Nephron (organoid): ENCODE measurements at regions not wholly inside any gene's neighbourhood (a gene's known extent, or its start where the extent isn't known, plus 50 kb on each side); places are given as distances from the start of the nearest gene placed in this dataset.

Experiments used
- H3K27ac Mint-ChIP-seq, 3 experiments: 2 replicates each; pipeline ENCODE4 v1.8.0; 2020; ENCODE audit warnings: mixed read lengths in 3 of 3, mild to moderate bottlenecking in 2 of 3, moderate library complexity in 1 of 3
- H3K27me3 Mint-ChIP-seq: 2 replicates; pipeline ENCODE4 v1.8.0; 2021; ENCODE audit warnings: low read depth, mild to moderate bottlenecking, moderate library complexity, mixed read lengths
- H3K36me3 Mint-ChIP-seq: 2 replicates; pipeline ENCODE4 v1.8.0; 2020; ENCODE audit warnings: low read depth, mixed read lengths
- H3K4me1 Mint-ChIP-seq: 2 replicates; pipeline ENCODE4 v1.8.0; 2020; ENCODE audit warnings: mixed read lengths
- H3K4me3 Mint-ChIP-seq, 3 experiments: 2 replicates each; pipeline ENCODE4 v1.8.0; 2020; ENCODE audit warnings: mild to moderate bottlenecking in 3 of 3, mixed read lengths in 3 of 3, moderate library complexity in 2 of 3
- H3K9me3 Mint-ChIP-seq: 2 replicates; pipeline ENCODE4 v1.8.0; 2020; ENCODE audit warnings: mixed read lengths
- TF ChIP-seq, protein P1 (sequence below), 3 experiments: fragments of 200-600 bp; sonication (generic); IDR thresholded peaks; one replicate each; pipeline ENCODE4 v1.5.0; 2021; ENCODE audit warnings: antibody characterized with exemption in 3 of 3; ENCODE audit not compliant: unreplicated experiment in 3 of 3

DNA sequence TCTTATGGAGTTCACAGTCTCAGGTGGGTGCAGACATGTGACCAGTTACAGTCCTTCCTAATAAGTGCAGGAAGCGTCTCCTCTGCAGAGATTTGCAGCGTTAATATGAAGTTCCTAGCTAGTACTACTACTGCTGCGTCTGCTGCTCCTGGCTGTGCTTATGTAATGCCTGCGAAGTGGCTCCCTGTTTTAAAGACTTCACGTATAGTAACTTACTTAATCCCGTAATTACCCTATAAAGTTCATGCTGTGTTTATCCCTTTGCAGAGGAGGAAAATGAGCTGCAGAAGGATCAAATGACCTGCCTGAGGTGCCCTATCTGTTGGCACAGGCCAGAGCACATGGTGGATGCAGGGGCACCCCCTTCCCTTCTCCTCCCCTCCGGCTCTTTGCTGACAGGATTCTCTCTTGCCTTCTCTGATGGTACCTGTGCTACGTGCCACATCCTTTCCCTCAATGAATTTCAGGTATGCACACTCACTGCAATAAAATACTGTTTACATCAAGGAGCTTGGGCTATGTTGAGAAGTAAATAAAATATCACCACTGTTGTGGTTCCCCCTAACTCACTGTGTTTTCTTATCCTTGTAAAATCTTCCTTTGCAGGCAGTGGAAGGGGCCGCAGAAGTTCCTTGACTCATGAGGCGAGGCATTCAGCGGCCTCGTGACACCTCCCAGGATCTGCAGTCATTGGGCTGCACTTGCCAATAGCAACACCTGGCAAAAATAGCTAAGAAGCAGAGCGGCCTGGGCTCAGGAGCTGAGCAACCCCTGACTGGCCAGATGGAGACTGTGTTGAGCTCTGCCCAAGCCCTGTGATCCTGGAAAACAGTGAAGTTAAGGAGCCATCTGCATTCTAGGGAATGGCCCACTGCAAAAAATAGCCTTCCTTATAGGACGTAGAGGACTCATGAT lies 188.9 kb upstream of the ATP10A start:
- H3K9me3 Mint-ChIP-seq, result no peaks in the 10 kb centered on the region
- no peak overlapping the region for H3K4me3 Mint-ChIP-seq
- H3K4me1 Mint-ChIP-seq, result peaks cover 4% of the 10 kb centered on the region
- no peaks in the 10 kb centered on the region for H3K36me3 Mint-ChIP-seq
- TF ChIP-seq, protein P1, sequence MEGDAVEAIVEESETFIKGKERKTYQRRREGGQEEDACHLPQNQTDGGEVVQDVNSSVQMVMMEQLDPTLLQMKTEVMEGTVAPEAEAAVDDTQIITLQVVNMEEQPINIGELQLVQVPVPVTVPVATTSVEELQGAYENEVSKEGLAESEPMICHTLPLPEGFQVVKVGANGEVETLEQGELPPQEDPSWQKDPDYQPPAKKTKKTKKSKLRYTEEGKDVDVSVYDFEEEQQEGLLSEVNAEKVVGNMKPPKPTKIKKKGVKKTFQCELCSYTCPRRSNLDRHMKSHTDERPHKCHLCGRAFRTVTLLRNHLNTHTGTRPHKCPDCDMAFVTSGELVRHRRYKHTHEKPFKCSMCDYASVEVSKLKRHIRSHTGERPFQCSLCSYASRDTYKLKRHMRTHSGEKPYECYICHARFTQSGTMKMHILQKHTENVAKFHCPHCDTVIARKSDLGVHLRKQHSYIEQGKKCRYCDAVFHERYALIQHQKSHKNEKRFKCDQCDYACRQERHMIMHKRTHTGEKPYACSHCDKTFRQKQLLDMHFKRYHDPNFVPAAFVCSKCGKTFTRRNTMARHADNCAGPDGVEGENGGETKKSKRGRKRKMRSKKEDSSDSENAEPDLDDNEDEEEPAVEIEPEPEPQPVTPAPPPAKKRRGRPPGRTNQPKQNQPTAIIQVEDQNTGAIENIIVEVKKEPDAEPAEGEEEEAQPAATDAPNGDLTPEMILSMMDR (IDR thresholded peaks at IDR 0.05; ENCODE audit: unreplicated experiment in 3 of 3), result no peak
- H3K27me3 Mint-ChIP-seq, result peaks cover 14% of the 10 kb centered on the region
- H3K27ac Mint-ChIP-seq, result no peak overlapping the region

DNA sequence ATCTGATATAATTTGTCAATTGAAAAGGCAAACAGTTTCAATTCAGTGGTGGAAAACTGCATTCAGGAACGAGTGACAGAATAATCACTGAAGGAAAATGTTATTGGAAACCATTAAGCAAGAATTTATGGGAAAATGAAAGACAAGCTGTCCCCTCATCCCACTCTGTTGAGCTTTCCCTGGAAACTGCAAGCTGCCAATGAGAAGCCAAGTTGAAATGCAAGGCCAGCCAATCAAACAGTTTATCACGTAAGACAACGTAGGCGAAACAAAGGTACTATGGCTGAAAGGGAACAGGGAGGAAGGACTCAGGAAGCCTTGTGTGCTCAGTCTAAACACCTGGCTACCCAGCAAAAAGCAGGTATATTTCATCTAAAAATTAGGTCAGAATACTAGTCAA lies 187.9 kb upstream of the ATP10A start:
- H3K9me3 Mint-ChIP-seq, result no peaks in the 10 kb centered on the region
- H3K4me3 Mint-ChIP-seq, result no peak overlapping the region
- TF ChIP-seq, protein P1 (IDR thresholded peaks at IDR 0.05; ENCODE audit: unreplicated experiment in 3 of 3), result no peak
- peaks cover 4% of the 10 kb centered on the region for H3K4me1 Mint-ChIP-seq
- H3K36me3 Mint-ChIP-seq, result no peaks in the 10 kb centered on the region
- peaks cover 14% of the 10 kb centered on the region for H3K27me3 Mint-ChIP-seq
- H3K27ac Mint-ChIP-seq, result no peak overlapping the region

DNA sequence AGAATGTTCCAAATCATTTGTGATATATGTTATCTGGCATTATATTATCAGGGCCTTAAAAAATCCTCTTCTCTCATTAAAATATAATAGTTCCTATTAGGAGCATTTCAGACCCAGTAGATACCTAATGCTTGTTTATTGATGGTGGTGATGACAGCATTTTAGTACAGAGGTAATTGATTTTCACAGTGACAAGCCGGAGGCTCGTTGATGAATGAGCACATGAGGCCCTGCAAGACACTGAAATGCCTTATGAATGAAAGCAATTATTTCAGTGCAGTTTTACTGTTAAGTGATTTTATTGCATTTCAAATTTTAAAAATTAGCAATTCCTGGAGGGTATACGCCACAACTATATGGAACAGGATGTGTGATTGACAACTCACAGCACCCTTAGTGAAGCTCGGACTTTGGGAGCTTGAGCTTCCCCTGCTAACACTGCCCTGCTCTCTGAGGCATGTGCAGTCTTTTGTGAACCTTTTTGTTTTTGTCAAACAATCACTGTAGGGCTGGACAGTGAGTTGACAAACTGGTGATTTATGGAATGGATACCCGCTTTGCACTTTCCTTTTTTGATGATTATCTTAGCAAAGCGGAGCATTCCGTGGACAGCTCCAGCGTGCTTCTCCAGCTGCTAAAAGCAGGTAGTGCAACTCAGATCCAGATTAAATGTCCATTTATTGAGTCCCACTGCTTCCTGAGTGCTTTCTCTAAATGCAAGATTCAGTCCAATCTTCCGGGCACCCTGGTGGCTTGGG lies 187.0 kb upstream of the ATP10A start:
- Mint-ChIP-seq H3K27ac (no peak overlapping the region), H3K4me1 (peaks cover 4% of the 10 kb centered on the region), H3K4me3 (no peak overlapping the region), H3K27me3 (peaks cover 18% of the 10 kb centered on the region), H3K36me3 (no peaks in the 10 kb centered on the region), H3K9me3 (no peaks in the 10 kb centered on the region)
- TF ChIP-seq, protein P1 (IDR thresholded peaks at IDR 0.05; ENCODE audit: unreplicated experiment in 3 of 3), result no peak

DNA sequence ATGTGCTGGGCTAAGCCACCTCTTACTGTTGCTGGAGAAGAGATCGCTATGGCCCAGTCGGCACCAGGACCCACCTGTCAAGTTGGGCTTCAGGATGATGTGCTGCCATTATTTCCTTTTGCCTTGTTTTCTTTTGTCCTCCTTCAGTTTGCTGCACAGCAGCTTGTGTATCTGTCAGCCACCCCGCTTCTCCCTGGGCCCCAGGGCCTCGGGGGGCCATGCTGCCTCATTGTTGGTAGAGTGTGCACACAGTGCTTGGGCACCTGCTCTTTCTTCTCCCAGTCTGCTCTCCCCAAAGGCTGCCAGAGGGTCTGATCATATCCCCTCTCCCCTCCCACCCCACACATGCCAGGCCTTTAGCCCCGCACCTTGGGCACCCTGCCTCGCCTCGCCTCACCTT lies 185.5 kb upstream of the ATP10A start:
- Mint-ChIP-seq H3K27ac (no peak overlapping the region), H3K36me3 (no peaks in the 10 kb centered on the region), H3K27me3 (peaks cover 15% of the 10 kb centered on the region), H3K9me3 (no peaks in the 10 kb centered on the region), H3K4me1 (peaks cover 4% of the 10 kb centered on the region), H3K4me3 (no peak overlapping the region)
- TF ChIP-seq, protein P1 (IDR thresholded peaks at IDR 0.05; ENCODE audit: unreplicated experiment in 3 of 3), result no peak

DNA sequence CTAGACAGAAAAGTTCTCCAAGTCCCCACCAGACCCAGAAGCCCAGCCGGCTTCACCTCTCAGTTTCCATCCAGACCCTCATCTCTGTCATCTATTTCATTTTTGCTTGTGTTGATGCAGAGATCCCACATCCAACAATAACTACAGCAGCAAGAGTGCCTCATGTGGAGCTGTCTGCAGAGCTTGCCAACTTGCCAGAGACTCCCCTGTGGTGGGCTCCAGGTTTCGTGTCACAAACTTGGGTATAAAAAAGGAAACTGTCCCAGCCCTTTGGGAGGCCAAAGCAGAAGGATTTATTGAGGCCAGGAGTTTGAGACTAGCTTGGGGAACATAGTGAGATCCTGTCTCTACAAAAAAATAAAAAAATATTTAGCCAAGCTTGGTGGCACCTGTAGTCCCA lies 182.4 kb upstream of the ATP10A start:
- TF ChIP-seq, protein P1 (IDR thresholded peaks at IDR 0.05; ENCODE audit: unreplicated experiment in 3 of 3), result no peak
- H3K27ac Mint-ChIP-seq, result no peak overlapping the region

More for the DNA sequence above, 182.4 kb upstream of the ATP10A start:
- Mint-ChIP-seq H3K9me3 (peaks cover 9% of the 10 kb centered on the region), H3K36me3 (no peaks in the 10 kb centered on the region), H3K27me3 (peaks cover 28% of the 10 kb centered on the region), H3K4me3 (no peak overlapping the region), H3K4me1 (peaks cover 2% of the 10 kb centered on the region)
